Mesenchymal stem cell (in vitro differentiated cells and primary cell): ENCODE measurements at regions not wholly inside any gene's neighbourhood (a gene's known extent, or its start where the extent isn't known, plus 50 kb on each side); places are given as distances from the start of the nearest gene placed in this dataset.

Source experiments
- DNase-seq: peaks from one replicate; pipeline ENCODE4 v3.0.0-alpha.2; 2013
- H2AFZ ChIP-seq: one replicate; pipeline ENCODE4 v1.6.1; 2013; ENCODE audit warnings: low read depth, mild to moderate bottlenecking, control low read depth, inconsistent platforms, low read length, moderate library complexity
- H2AK5ac ChIP-seq: 2 replicates; pipeline ENCODE4 v1.6.1; 2013; ENCODE audit warnings: low read length, moderate library complexity, mild to moderate bottlenecking, inconsistent platforms; ENCODE audit not compliant: severe bottlenecking
- H2BK120ac ChIP-seq: one replicate; pipeline ENCODE4 v1.6.1; 2013; ENCODE audit warnings: low read depth, mild to moderate bottlenecking, inconsistent platforms, low read length, moderate library complexity
- H2BK12ac ChIP-seq, 2 experiments: one replicate each; pipeline ENCODE4 v1.6.1; 2013; ENCODE audit warnings: inconsistent platforms in 2 of 2, low read length in 2 of 2, mild to moderate bottlenecking in 2 of 2, moderate library complexity in 2 of 2, control low read depth in 1 of 2
- H2BK15ac ChIP-seq: one replicate; pipeline ENCODE4 v1.6.1; 2013; ENCODE audit warnings: mild to moderate bottlenecking, low read depth, inconsistent platforms; ENCODE audit not compliant: poor library complexity, severe bottlenecking
- H2BK5ac ChIP-seq: 2 replicates; pipeline ENCODE4 v1.6.1; 2013; ENCODE audit warnings: low read depth, mild to moderate bottlenecking, low read length, control low read depth, inconsistent platforms; ENCODE audit not compliant: poor library complexity, severe bottlenecking
- H3K14ac ChIP-seq, 2 experiments: one replicate each; pipeline ENCODE4 v1.6.1; 2013; ENCODE audit warnings: inconsistent platforms in 2 of 2, low read length in 2 of 2, control low read depth in 1 of 2, mild to moderate bottlenecking in 1 of 2, moderate library complexity in 1 of 2
- H3K18ac ChIP-seq, 2 experiments: one replicate each; pipeline ENCODE4 v1.6.1; 2013; ENCODE audit warnings: inconsistent platforms in 2 of 2, low read length in 2 of 2, control low read depth in 1 of 2, low read depth in 1 of 2, mild to moderate bottlenecking in 1 of 2
- H3K23ac ChIP-seq, 2 experiments: one replicate each; pipeline ENCODE4 v1.6.1; 2013; ENCODE audit warnings: inconsistent platforms in 2 of 2, low read length in 2 of 2, mild to moderate bottlenecking in 2 of 2, moderate library complexity in 2 of 2, control low read depth in 1 of 2
- H3K27ac ChIP-seq: 2 replicates; pipeline ENCODE4 v1.5.1; 2013; ENCODE audit warnings: mild to moderate bottlenecking, moderate library complexity, low read length, control low read depth, inconsistent platforms; ENCODE audit not compliant: poor library complexity, severe bottlenecking
- H3K27me3 ChIP-seq, 2 experiments: 2 replicates each; pipeline versions ENCODE4 v1.6.1 to v1.7.0; 2013; ENCODE audit warnings: low read length in 2 of 2, mild to moderate bottlenecking in 2 of 2, moderate library complexity in 2 of 2, control low read depth in 1 of 2, inconsistent platforms in 1 of 2; ENCODE audit not compliant: control insufficient read depth in 1 of 2, insufficient read depth in 1 of 2
- H3K36me3 ChIP-seq, 2 experiments: 2 replicates each; pipeline versions ENCODE4 v1.6.1 to v1.7.0; 2013; ENCODE audit warnings: low read length in 2 of 2, control low read depth in 1 of 2, inconsistent platforms in 1 of 2, low read depth in 1 of 2, mild to moderate bottlenecking in 1 of 2; ENCODE audit not compliant: insufficient read depth in 2 of 2, control insufficient read depth in 1 of 2
- H3K4ac ChIP-seq, 2 experiments: one replicate each; pipeline ENCODE4 v1.6.1; 2013; ENCODE audit warnings: inconsistent platforms in 2 of 2, low read length in 2 of 2, mild to moderate bottlenecking in 2 of 2, moderate library complexity in 2 of 2, control low read depth in 1 of 2, low read depth in 1 of 2
- H3K4me1 ChIP-seq: 2 replicates; pipeline ENCODE4 v1.6.1; 2013; ENCODE audit warnings: low read depth, low read length, control low read depth; ENCODE audit not compliant: control insufficient read depth, insufficient read depth
- H3K4me2 ChIP-seq: 2 replicates; pipeline ENCODE4 v1.6.1; 2013; ENCODE audit warnings: low read length, mild to moderate bottlenecking, inconsistent platforms; ENCODE audit not compliant: poor library complexity, severe bottlenecking
- H3K4me3 ChIP-seq, 2 experiments: 2 replicates each; pipeline versions ENCODE4 v1.5.1 to v1.7.0; 2013; ENCODE audit warnings: low read length in 2 of 2, mild to moderate bottlenecking in 2 of 2, control low read depth in 1 of 2, low read depth in 1 of 2; ENCODE audit not compliant: insufficient read depth in 1 of 2
- H3K79me1 ChIP-seq: replicated peaks from 2 replicates; pipeline ENCODE4 v1.6.1; 2013; ENCODE audit warnings: mild to moderate bottlenecking, control low read depth, low read length, inconsistent platforms; ENCODE audit not compliant: poor library complexity, severe bottlenecking
- H3K9ac ChIP-seq: 2 replicates; pipeline ENCODE4 v1.7.0; 2013; ENCODE audit warnings: mild to moderate bottlenecking, low read length, moderate library complexity
- H3K9me3 ChIP-seq: 2 replicates; pipeline ENCODE4 v1.7.0; 2013; ENCODE audit warnings: mild to moderate bottlenecking, low read length; ENCODE audit not compliant: control insufficient read depth
- H4K8ac ChIP-seq: one replicate; pipeline ENCODE4 v1.6.1; 2013; ENCODE audit warnings: inconsistent platforms, mild to moderate bottlenecking, low read length, moderate library complexity
- H4K91ac ChIP-seq: one replicate; pipeline ENCODE4 v1.6.1; 2013; ENCODE audit warnings: mild to moderate bottlenecking, low read length, inconsistent platforms
- WGBS: methylation state at CpG from one replicate; pipeline ENCODE4 v1.1.7; 2013; ENCODE audit warnings: mixed read lengths; 5-methylcytosine and 5-hydroxymethylcytosine counted together

GRCh38 chr10:121048749-121049148, 197.6 kb downstream of the WDR11 start:
- H4K91ac ChIP-seq = no peak overlapping the region
- no peak overlapping the region for H3K18ac ChIP-seq
- H3K36me3 ChIP-seq = no peaks in the 10 kb centered on the region
- peaks cover 0 to under 1% of the 10 kb centered on the region in 2 experiments for H3K27me3 ChIP-seq
- H2BK120ac ChIP-seq = no peak overlapping the region
- no peaks in the 10 kb centered on the region for H3K79me1 ChIP-seq
- H2BK5ac ChIP-seq = no peak overlapping the region
- H3K14ac ChIP-seq = no peak overlapping the region
- no peak for DNase-seq
- 68% methylated on average over 2 of the region's 3 CpGs for WGBS
- H3K4ac ChIP-seq = no peak overlapping the region
- H4K8ac ChIP-seq = no peak overlapping the region
- H3K4me3 ChIP-seq = no peak overlapping the region
- H2AFZ ChIP-seq = no peak overlapping the region
- H3K9ac ChIP-seq = no peak overlapping the region
- H2AK5ac ChIP-seq = no peak overlapping the region
- H2BK12ac ChIP-seq = no peak overlapping the region
- H3K4me1 ChIP-seq = no peaks in the 10 kb centered on the region
- H3K27ac ChIP-seq = no peak overlapping the region
- no peak overlapping the region for H3K23ac ChIP-seq
- no peak overlapping the region for H3K4me2 ChIP-seq
- no peak overlapping the region for H2BK15ac ChIP-seq
- H3K9me3 ChIP-seq = no peaks in the 10 kb centered on the region

- Histone ChIP-seq H3K4me1 (no peaks in the 10 kb centered on the region), H3K9me3 (no peaks in the 10 kb centered on the region), H3K27me3 (no peaks in the 10 kb centered on the region), H2AFZ (no peak overlapping the region), H2AK5ac (no peak overlapping the region), H3K4me3 (no peak overlapping the region), H2BK12ac (no peak overlapping the region), H3K27ac (no peak overlapping the region), H3K14ac (no peak overlapping the region), H2BK5ac (no peak overlapping the region), H3K18ac (no peak overlapping the region), H3K9ac (no peak overlapping the region), H3K23ac (no peak overlapping the region), H3K36me3 (no peaks in the 10 kb centered on the region), H3K4me2 (no peak overlapping the region), H3K79me1 (no peaks in the 10 kb centered on the region), H2BK120ac (no peak overlapping the region), H4K91ac (no peak overlapping the region), H4K8ac (no peak overlapping the region), H3K4ac (no peak overlapping the region), H2BK15ac (no peak overlapping the region)
- 86% methylated on average over 1 of the region's 2 CpGs for WGBS
- no peak for DNase-seq
Measured at GRCh38 chr10:121049489-121049888, 198.3 kb downstream of the WDR11 start.

DNA sequence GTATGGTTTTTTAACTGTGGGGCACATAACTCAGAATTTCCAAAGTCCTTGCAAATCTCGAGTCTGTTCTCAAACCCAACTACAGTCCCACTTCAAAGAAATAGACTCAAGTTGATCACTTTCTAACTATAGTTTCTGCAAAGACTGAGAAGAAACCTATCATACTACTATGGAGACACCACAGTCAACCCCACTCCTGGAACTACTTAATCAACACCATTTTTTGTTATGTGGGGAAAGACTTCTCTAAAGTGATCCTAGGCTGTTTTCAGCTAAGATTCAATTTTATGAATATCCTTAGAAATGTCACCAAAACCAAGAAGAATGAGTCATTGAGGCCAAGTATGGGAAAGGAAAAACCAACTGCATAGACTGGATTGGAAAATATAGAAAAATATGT, 198.8 kb downstream of the WDR11 start:
- Histone ChIP-seq H2BK5ac (no peak overlapping the region), H2BK15ac (no peak overlapping the region), H3K79me1 (no peaks in the 10 kb centered on the region), H3K23ac (no peak overlapping the region), H3K27me3 (no peaks in the 10 kb centered on the region), H3K9ac (no peak overlapping the region), H3K4me1 (no peaks in the 10 kb centered on the region), H3K4me3 (no peak overlapping the region), H3K27ac (no peak overlapping the region), H4K91ac (no peak overlapping the region), H3K4me2 (no peak overlapping the region), H3K14ac (no peak overlapping the region), H2BK120ac (no peak overlapping the region), H2AFZ (no peak overlapping the region), H3K4ac (no peak overlapping the region), H3K9me3 (no peaks in the 10 kb centered on the region), H2AK5ac (no peak overlapping the region), H2BK12ac (no peak overlapping the region), H3K18ac (no peak overlapping the region), H3K36me3 (no peaks in the 10 kb centered on the region), H4K8ac (no peak overlapping the region)
- WGBS = 80% methylated on average over 1 of the region's 1 CpG
- DNase-seq = no peak

DNA sequence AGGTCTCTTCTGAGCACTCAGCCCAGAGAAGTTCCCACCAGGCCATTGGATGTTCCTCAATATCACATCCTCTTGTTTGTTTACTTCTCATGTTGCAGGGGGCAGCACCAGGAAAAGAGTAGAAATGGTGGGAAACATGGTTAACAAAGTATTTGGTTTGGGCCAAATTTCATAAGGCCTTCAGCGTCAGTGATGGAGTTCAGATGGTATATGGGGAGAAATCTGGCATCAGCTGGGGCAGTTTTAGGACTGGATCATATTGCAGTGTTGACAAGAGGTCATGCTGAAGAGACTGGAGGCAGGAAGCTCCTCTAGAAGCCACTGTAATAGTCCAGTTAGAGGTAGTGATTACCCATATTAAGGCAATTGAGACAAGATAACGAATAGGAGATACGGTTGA, 200.0 kb downstream of the WDR11 start:
- no peak overlapping the region for H2AFZ ChIP-seq
- no peak overlapping the region for H3K14ac ChIP-seq
- H3K79me1 ChIP-seq = no peaks in the 10 kb centered on the region
- H3K9ac ChIP-seq = no peak overlapping the region
- H2AK5ac ChIP-seq = no peak overlapping the region
- DNase-seq = no peak
- H3K36me3 ChIP-seq = no peaks in the 10 kb centered on the region
- no peaks in the 10 kb centered on the region for H3K9me3 ChIP-seq
- no peak overlapping the region for H4K8ac ChIP-seq
- no peak overlapping the region for H3K27ac ChIP-seq
- H3K4me2 ChIP-seq = no peak overlapping the region
- no peak overlapping the region for H2BK5ac ChIP-seq
- 90% methylated on average over 3 of the region's 3 CpGs for WGBS
- no peaks in the 10 kb centered on the region for H3K4me1 ChIP-seq
- no peak overlapping the region for H3K18ac ChIP-seq
- H2BK120ac ChIP-seq = no peak overlapping the region
- H3K4ac ChIP-seq = no peak overlapping the region
- H3K4me3 ChIP-seq = no peak overlapping the region
- no peak overlapping the region for H3K23ac ChIP-seq
- no peak overlapping the region for H2BK12ac ChIP-seq
- no peaks in the 10 kb centered on the region for H3K27me3 ChIP-seq
- H2BK15ac ChIP-seq = no peak overlapping the region
- H4K91ac ChIP-seq = no peak overlapping the region
